Right lobe of liver (tissue), 4 donors: ENCODE measurements at regions not wholly inside any gene's neighbourhood (a gene's known extent, or its start where the extent isn't known, plus 50 kb on each side); places are given as distances from the start of the nearest gene placed in this dataset.

Experiments used
- CTCF ChIP-seq, 4 donors: fragments of 200-600 bp in 3 of 4; fragments of 450-650 bp in 1 of 4; IDR thresholded peaks; one replicate each; pipeline versions ENCODE4 v1.5.1 to v1.8.0; 2016 to 2022; ENCODE audit warnings: antibody characterized with exemption in 4 of 4, mild to moderate bottlenecking in 2 of 4
- POLR2A ChIP-seq: fragments of 450-650 bp; IDR thresholded peaks from one replicate; pipeline ENCODE4 v1.6.1; 2017; ENCODE audit warnings: antibody characterized with exemption, mild to moderate bottlenecking
- donor health status: DM: no; HTN: no; CAD: no.
- donor health status: DM: no; HTN: no; CAD: no.
- donor health status: DM: no; HTN: yes; CAD: no.

- TF ChIP-seq CTCF (IDR thresholded peaks at IDR 0.05) (no peak), POLR2A (no peak)
Observed at GRCh38 chr2:78431241-78431640, 594.3 kb upstream of the REG3G start.
